OCI-M2 (cell line): ENCODE measurements at regions not wholly inside any gene's neighbourhood (a gene's known extent, or its start where the extent isn't known, plus 50 kb on each side); places are given as distances from the start of the nearest gene placed in this dataset.
"Not testable (repeated sequence)": the region's sequence is repeated elsewhere in the genome, so short reads cannot be mapped to it uniquely, and the experiment has no call there.

Experiments used
- DNase-seq: peaks from one replicate; lab custom pipeline; 2025; ENCODE audit not compliant: unreplicated experiment; lab: John Stamatoyannopoulos, UW

- no peak for DNase-seq
These were observed 78.5 kb upstream of the MYL10 start for GRCh38 chr7:101707587-101707986.

GRCh38 chr7:101708223-101708622, 79.1 kb upstream of the MYL10 start:
- DNase-seq = no peak

GRCh38 chr7:101712652-101713051, 83.6 kb upstream of the MYL10 start:
- no peak for DNase-seq

- DNase-seq = no peak
These were observed 85.0 kb upstream of the MYL10 start for GRCh38 chr7:101714097-101714496.

- DNase-seq = no peak
These were observed 88.7 kb upstream of the MYL10 start for GRCh38 chr7:101717628-101718357.

GRCh38 chr7:101718363-101719122, 89.4 kb upstream of the MYL10 start:
- no peak for DNase-seq

- no peak for DNase-seq
These were observed 90.0 kb upstream of the MYL10 start for GRCh38 chr7:101719123-101719470.

GRCh38 chr7:101720324-101720723, 91.2 kb upstream of the MYL10 start:
- DNase-seq = no peak

GRCh38 chr7:101722247-101722646, 93.2 kb upstream of the MYL10 start:
- DNase-seq = no peak

GRCh38 chr7:101723835-101724234, 93.6 kb upstream of the CUX1 start:
- no peak for DNase-seq

GRCh38 chr7:101724957-101725356, 92.5 kb upstream of the CUX1 start:
- DNase-seq = no peak

GRCh38 chr7:101725921-101726320, 91.5 kb upstream of the CUX1 start:
- DNase-seq = no peak

GRCh38 chr7:101727184-101727583, 90.2 kb upstream of the CUX1 start:
- DNase-seq = no peak

- no peak for DNase-seq
These were observed 89.3 kb upstream of the CUX1 start for GRCh38 chr7:101728128-101728527.

GRCh38 chr7:101728873-101729240, 88.6 kb upstream of the CUX1 start:
- DNase-seq = not testable (repeated sequence)

GRCh38 chr7:101729241-101729883, 88.1 kb upstream of the CUX1 start:
- no peak for DNase-seq

GRCh38 chr7:101731502-101732084, 85.8 kb upstream of the CUX1 start:
- DNase-seq = no peak

GRCh38 chr7:101733713-101734475, 83.5 kb upstream of the CUX1 start:
- no peak for DNase-seq

- no peak for DNase-seq
These were observed 81.3 kb upstream of the CUX1 start for GRCh38 chr7:101736084-101736483.

GRCh38 chr7:101739775-101740398, 77.5 kb upstream of the CUX1 start:
- DNase-seq = no peak
